HG03039 (cell line): ENCODE measurements at regions not wholly inside any gene's neighbourhood (a gene's known extent, or its start where the extent isn't known, plus 50 kb on each side); places are given as distances from the start of the nearest gene placed in this dataset.
"Not testable (repeated sequence)": the region's sequence is repeated elsewhere in the genome, so short reads cannot be mapped to it uniquely, and the experiment has no call there.

ENCODE experiments used
- ATAC-seq: cut with Tn5 transposase; IDR thresholded peaks from one replicate; pipeline ENCODE4 v1.9.1; 2021; ENCODE audit warnings: mild to moderate bottlenecking, moderate library complexity; ENCODE audit not compliant: unreplicated experiment

- no peak for ATAC-seq
These were observed 98.9 kb upstream of the WAC start for GRCh38 chr10:28434063-28434462.

DNA sequence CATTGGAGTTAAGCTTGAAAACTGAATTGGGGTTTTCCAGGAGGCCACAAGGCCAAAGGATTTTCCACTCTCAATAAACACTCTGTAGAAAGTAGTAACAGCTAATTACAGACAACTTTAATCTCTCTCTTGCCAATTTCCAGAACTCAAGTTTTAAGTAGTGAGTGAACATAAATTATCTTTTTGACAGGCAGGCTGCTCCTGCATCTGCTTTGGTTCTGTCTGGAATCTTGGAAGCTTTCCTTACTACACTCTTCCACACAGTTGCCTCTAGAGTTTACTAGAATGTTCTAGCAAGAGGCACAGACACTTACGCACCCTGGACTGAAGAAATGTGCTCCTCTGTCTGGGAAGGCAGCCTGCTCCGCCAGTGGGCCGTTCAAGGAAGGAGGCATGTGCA lies 90.5 kb upstream of the WAC start:
- ATAC-seq: no peak

DNA sequence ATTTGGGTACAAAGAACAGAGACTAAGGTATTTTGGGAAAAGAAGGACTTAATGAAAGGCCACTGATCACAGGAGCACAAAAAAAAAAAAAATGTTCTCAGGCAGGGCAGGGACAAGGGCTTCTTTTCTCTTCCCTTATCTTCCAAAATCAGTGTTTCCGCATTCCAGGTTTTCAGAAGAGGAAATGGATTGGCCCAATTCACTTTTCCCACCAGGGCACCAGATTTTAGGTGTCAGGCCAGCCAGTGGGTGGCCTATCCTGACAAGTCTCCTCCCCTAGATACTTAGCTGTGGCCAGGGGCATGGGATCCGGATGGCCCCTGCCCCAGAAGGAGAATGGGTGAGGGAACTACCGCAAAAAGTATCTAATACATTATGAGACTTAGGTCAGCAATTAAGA lies 88.9 kb upstream of the WAC start:
- no peak for ATAC-seq

DNA sequence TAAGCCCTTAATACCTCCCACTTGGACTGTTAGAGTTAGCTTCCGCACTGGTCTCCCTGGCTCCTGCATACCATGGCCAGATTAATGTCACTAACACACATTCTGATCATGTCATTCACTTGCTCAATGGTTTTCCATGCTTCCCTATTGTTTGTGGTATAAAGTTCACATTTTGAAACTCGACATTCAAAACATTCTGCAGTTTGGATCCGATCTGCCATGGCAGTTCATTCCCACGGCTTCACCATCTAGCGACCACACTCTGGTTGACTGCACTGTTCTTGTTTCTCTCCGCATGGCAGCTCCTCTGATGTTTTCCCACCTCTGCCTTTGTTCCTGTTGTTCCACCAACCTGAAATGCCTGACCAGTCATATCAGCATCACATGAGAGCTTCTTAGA lies 87.4 kb upstream of the WAC start:
- no peak for ATAC-seq

GRCh38 chr10:28449382-28449781 lies 83.5 kb upstream of the WAC start:
- ATAC-seq: no peak

DNA sequence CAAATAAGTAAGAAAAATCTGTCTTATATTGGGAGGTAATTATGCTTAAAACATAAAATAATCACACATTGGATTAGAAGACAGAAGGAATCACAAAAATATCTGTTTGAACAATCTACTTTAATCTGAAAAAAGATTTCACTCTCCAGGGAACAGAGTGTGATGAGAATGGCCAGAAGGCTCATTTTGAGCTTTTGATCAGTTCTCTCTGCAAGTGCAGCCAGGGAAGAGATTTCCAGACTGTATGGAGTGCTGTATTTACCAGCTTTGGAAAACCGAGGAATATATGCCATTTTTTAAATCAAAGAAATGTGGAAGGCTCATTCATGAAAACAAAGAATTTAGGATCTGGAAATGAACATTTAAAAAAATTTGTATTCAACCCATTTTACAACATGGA lies 83.0 kb upstream of the WAC start:
- no peak for ATAC-seq

- ATAC-seq: no peak
These were observed 79.0 kb upstream of the WAC start for GRCh38 chr10:28453926-28454325.

DNA sequence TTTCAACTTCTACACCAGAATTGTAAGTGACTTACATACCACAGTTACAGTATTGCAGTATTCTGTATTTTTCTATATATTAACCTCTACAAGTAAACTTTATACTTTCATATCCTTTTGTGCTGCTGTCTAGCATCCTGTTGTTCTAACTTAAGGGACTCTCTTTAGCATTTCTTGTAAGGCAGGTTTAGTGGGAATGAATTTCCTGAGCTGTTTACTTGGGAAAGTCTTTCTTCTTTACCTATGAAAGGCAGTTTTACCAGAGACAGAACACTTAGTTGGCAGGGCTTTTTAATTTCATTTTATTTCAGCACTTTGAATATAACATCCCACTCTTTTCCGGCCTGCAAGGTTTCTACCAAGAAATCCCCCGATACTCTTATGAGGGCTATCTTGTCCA lies 75.8 kb upstream of the WAC start:
- no peak for ATAC-seq

- ATAC-seq: not testable (repeated sequence)
These were observed 75.0 kb upstream of the WAC start for GRCh38 chr10:28457873-28458272.

- no peak for ATAC-seq
These were observed 73.3 kb upstream of the WAC start for GRCh38 chr10:28459453-28460144.

GRCh38 chr10:28463141-28463540 lies 69.8 kb upstream of the WAC start:
- ATAC-seq: no peak

DNA sequence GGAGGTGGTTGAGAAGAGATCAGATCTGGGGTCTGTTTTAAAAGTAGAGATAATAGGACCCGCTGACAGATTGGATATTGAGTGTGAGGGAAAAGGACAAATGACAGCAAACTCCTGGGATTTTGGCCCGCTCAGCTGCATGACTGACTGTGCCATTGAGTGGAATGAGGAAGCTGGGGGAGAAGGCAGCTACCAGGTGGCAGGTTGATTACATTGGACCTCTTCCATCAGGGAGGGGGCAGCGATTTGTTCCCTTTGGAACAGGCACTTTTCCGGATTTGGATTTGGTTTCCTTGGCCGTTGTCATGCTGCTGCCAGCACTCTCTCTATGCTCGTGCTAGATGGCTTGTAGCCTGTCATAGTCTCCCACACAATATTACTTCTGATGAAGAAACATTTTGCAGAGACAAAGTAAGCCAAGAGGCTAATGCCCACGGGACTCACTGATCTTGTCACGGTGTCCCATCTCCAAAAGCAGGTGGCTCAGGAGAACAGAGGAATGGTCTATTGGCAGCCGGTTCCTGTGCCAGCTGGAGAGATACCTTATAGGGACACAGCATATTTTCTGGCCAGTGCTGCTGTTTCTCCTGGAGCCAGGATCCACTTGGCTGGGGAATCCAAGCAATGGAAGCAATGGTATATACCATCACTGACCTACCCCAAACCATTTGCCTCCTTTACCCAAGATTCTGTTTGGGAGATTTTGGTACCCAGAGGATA lies 69.1 kb upstream of the WAC start:
- no peak for ATAC-seq

GRCh38 chr10:28467615-28468014 lies 65.3 kb upstream of the WAC start:
- ATAC-seq: no peak

DNA sequence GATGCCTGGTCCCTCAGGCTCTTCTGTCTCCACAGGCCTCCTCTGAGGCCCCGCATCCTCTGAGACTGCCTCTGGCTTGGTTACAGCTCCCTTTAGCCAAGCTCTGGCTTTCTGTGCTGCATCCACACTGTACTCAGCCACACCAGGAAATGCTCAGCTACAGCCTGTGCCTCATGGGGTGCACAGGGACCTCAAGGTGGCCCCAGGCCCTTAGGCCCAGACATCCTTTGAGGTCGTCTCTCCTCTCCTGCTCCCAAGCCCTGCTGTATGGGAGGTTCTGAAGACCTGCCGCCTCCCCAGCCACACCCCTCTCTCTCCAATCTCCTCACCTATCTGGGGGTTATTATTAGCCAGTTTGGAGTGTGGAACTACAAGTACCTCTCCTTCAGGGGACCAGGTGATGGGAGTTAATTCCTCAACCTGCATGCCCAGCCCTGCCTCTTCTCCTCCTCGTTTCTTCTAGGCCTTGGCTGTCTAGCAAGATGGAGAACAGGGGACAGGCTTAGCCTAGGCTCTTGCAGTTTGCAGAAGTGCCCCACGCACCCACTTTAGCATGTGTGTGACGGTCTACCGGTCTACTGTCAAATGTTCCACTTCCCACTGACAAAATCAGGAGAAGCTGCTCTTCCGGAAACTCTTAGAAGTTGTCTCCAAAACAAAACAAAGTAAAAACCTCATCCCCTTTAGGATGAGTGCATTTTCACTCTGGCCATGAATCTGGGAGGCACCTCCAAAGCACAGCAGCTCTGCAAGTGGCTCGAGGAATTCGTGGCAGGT lies 64.0 kb upstream of the WAC start:
- ATAC-seq: no peak

- ATAC-seq: no peak
These were observed 61.9 kb upstream of the WAC start for GRCh38 chr10:28470873-28471651.

DNA sequence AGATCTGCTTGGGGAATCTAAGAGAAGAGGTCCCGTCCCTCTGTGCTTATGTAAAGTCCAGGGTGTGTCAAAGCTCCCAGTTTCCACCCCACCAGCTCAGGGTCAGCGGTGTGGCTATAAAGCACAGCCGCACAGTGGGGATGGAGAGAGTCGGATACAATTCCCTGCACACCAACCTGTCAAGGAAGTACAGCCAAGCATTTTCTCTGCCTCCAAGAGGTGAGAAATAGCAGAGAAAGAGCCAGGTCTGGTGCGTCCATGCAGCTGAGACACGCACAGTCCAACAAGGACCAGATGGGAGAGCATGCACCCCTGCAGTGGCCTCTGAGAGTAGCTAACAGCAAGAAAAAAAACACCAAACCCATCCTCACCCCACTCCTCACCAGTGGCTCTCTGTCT lies 61.3 kb upstream of the WAC start:
- no peak for ATAC-seq

DNA sequence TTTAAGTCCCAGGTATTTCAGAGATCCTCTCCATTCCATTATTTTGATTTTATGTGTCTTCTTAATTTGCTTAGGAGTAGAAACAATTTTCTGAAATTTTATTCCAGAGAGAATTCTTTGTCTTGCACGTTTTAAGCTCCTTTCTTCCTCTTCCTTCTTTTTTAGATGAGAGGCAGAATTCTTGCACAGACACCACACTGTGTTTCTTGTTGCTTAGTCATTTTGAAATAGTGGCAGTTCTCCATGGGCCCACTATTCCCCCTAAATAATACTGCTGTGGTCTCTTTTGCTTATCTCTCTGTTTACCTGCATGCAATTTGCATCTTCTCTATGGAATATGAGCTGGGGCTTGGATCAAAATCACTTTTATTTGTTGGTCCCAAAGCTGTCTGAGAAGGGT lies 54.3 kb upstream of the WAC start:
- ATAC-seq: no peak

GRCh38 chr10:28479425-28479865 lies 53.5 kb upstream of the WAC start:
- no peak for ATAC-seq

GRCh38 chr10:28479927-28480627 lies 52.8 kb upstream of the WAC start:
- ATAC-seq: no peak

- ATAC-seq: no peak
These were observed 52.3 kb upstream of the WAC start for GRCh38 chr10:28480628-28480965.

DNA sequence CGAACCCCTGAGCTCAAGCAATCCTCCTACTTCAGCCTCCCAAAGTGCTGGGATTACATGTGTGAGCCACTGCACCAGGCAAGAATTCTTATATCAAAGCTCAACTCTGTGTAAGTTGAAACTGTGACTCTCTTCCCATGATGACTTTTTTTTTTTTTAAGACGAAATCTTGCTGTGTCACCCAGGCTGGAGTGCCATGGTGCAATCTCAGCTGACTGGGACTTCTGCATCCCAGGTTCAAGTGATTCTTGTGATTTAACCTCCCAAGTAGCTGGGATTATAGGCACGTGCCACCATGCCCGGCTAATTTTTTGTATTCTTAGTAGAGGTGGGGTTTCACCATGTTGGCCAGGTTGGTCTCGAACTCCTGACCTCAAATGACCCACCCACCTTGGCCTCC lies 51.6 kb upstream of the WAC start:
- ATAC-seq: not testable (repeated sequence)
